Vagina (tissue), 2 donors: ENCODE measurements at regions not wholly inside any gene's neighbourhood (a gene's known extent, or its start where the extent isn't known, plus 50 kb on each side); places are given as distances from the start of the nearest gene placed in this dataset.

Experiments used
- POLR2A ChIP-seq, 2 donors: fragments of 450-650 bp; IDR thresholded peaks; one replicate each; pipeline ENCODE4 v1.6.1; 2017; ENCODE audit warnings: antibody characterized with exemption in 2 of 2, mild to moderate bottlenecking in 2 of 2, moderate library complexity in 2 of 2
- POLR2AphosphoS5 ChIP-seq, 2 donors: sonication (generic); formaldehyde crosslinking; IDR thresholded peaks; one replicate each; pipeline ENCODE4 v1.9.0; 2017; ENCODE audit warnings: antibody characterized with exemption in 2 of 2, mild to moderate bottlenecking in 2 of 2, low read depth in 1 of 2; ENCODE audit not compliant: insufficient read depth in 1 of 2
- TF ChIP-seq, protein P1 (sequence below), 3 experiments: fragments of 450-650 bp in 2 of 3; fragments of 200-600 bp in 1 of 3; sonication (generic) in 1 of 3; IDR thresholded peaks; one replicate each; pipeline ENCODE4 v1.5.1; 2017 to 2019; ENCODE audit warnings: antibody characterized with exemption in 3 of 3, mild to moderate bottlenecking in 2 of 3, moderate library complexity in 2 of 3

DNA sequence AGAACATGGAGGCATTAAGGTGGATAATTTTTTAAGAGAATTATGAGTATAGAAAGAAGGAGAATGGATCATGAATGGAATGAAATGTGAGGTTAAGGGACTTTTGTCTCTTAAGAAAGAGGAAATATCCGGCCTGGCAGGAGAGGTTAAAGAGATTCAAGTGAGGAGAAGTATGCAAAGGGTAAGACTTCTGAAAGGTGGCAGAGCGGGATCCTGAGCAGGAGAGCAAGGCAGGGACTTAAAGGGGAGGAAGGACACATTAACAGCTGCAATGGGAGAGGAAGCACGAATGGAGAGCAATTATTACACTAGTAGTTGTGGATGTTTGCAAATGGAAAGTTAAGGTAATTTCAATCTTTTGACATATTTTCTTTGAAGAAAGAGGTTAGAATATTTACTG lies 171.0 kb downstream of the KITLG start:
- TF ChIP-seq, protein P1, sequence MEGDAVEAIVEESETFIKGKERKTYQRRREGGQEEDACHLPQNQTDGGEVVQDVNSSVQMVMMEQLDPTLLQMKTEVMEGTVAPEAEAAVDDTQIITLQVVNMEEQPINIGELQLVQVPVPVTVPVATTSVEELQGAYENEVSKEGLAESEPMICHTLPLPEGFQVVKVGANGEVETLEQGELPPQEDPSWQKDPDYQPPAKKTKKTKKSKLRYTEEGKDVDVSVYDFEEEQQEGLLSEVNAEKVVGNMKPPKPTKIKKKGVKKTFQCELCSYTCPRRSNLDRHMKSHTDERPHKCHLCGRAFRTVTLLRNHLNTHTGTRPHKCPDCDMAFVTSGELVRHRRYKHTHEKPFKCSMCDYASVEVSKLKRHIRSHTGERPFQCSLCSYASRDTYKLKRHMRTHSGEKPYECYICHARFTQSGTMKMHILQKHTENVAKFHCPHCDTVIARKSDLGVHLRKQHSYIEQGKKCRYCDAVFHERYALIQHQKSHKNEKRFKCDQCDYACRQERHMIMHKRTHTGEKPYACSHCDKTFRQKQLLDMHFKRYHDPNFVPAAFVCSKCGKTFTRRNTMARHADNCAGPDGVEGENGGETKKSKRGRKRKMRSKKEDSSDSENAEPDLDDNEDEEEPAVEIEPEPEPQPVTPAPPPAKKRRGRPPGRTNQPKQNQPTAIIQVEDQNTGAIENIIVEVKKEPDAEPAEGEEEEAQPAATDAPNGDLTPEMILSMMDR (IDR thresholded peaks at IDR 0.05): no peak
- TF ChIP-seq POLR2A (IDR thresholded peaks at IDR 0.05): no peak
- TF ChIP-seq POLR2AphosphoS5 (IDR thresholded peaks at IDR 0.05; ENCODE audit: insufficient read depth in 1 of 2, low read depth in 1 of 2): no peak
